IPS DF 6.9 (cell line): ENCODE measurements at regions not wholly inside any gene's neighbourhood (a gene's known extent, or its start where the extent isn't known, plus 50 kb on each side); places are given as distances from the start of the nearest gene placed in this dataset.

Source experiments
- DNase-seq: peaks from one replicate; pipeline ENCODE4 v3.0.0-alpha.2; 2013; ENCODE audit warnings: low read depth, low spot score
- H3K27ac ChIP-seq: one replicate; pipeline ENCODE4 v1.5.1; 2013; ENCODE audit warnings: low read length, control low read depth
- H3K27me3 ChIP-seq: 2 replicates; pipeline ENCODE4 v1.6.1; 2013; ENCODE audit warnings: mild to moderate bottlenecking, low read length; ENCODE audit not compliant: control insufficient read depth, insufficient read depth
- H3K36me3 ChIP-seq: 2 replicates; pipeline ENCODE4 v1.6.1; 2013; ENCODE audit warnings: low read length; ENCODE audit not compliant: control insufficient read depth, insufficient read depth
- H3K4me1 ChIP-seq: 2 replicates; pipeline ENCODE4 v1.6.1; 2013; ENCODE audit warnings: low read length; ENCODE audit not compliant: control insufficient read depth, insufficient read depth
- H3K4me3 ChIP-seq: 2 replicates; pipeline ENCODE4 v1.5.1; 2013; ENCODE audit warnings: mild to moderate bottlenecking, low read length
- H3K9me3 ChIP-seq: 2 replicates; pipeline ENCODE4 v1.6.1; 2013; ENCODE audit warnings: low read length, inconsistent platforms; ENCODE audit not compliant: control insufficient read depth, insufficient read depth
- WGBS: extraction: QIAGEN DNeasy Blood & Tissue Kit; methylation state at CpG from one replicate; pipeline ENCODE4 v1.1.7; 2013; ENCODE audit warnings: mixed read lengths, missing lambda C conversion rate; ENCODE audit not compliant: insufficient read length, insufficient coverage; 5-methylcytosine and 5-hydroxymethylcytosine counted together

DNA sequence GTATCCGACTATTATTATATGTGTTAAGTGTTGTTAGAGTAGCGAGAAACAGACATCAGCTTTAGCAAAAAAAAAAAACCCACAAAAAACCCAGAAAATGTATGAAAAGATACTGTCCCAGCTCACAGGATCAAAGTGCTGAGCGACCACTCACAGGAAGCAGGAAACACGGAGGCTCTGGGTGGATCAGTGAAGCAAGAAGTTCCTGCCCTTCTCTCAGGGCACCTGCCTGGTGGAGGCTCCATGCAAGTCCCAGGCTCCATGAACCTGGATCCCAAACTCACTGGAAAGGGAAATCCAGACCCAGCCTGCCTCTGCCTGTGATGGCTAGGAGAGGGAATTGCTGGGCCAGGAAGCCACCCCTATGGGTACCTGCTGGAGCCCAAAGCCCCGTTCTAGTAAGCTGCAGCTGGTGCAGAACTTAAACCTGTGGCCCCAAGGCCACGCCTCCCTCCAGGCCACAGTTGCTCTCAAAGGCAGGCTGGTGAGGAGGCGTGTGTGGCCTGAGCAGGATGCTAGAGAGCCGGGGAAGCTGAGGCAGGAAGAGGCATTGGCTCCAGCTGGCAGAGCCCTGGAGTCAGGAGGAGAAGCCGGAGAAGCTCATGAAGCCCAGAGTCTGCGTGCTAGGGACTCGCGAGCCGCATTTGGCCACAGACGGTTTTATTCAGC, 63.5 kb upstream of the TAF1B start:
- Histone ChIP-seq H3K27ac (no peak overlapping the region), H3K27me3 (no peaks in the 10 kb centered on the region), H3K36me3 (no peaks in the 10 kb centered on the region), H3K4me1 (no peaks in the 10 kb centered on the region), H3K9me3 (no peaks in the 10 kb centered on the region), H3K4me3 (no peak overlapping the region)
- no CpG with 5 or more reads among the region's 14 CpGs for whole genome bisulfite sequencing
- DNase-seq = no peak

DNA sequence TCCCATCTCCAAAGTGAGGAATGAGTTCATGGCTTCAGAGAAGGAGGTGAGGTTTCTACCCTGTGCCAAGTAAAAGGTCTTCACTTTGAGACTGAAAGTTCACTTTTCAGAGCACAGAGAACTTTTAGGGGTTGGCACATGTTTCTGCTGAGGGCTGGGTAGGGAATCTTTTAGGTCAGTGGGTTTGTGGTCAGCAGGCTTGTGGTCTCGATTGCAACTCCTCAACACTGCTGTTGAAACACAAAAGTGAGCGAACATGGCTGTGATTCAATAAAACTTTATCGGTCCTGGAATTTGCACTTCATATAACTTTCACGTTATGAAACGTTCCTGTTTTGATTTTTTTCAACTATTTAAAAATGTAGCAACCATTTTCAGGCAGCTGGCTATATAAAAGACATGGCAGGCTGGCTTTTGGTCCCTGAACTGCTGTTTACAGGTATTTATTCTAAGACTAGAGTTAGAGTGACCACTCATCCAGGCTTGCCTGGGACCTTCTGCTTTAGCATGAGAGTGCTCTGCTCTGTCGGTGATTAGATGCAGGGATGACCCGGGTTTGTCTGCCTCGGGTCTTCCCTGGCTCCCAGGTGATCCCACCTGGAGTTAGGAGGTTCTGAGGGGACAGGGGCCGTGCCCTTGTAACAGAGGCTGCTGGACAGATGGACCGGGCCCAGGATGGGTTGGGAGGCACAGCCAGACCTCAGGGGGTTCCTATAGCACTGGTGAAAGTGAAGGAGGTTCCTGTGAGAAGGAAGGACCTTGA, 62.7 kb upstream of the TAF1B start:
- Histone ChIP-seq H3K4me1 (no peaks in the 10 kb centered on the region), H3K27me3 (no peaks in the 10 kb centered on the region), H3K27ac (no peak overlapping the region), H3K36me3 (no peaks in the 10 kb centered on the region), H3K9me3 (no peaks in the 10 kb centered on the region), H3K4me3 (no peak overlapping the region)
- no peak for DNase-seq
- WGBS = no CpG with 5 or more reads among the region's 10 CpGs

DNA sequence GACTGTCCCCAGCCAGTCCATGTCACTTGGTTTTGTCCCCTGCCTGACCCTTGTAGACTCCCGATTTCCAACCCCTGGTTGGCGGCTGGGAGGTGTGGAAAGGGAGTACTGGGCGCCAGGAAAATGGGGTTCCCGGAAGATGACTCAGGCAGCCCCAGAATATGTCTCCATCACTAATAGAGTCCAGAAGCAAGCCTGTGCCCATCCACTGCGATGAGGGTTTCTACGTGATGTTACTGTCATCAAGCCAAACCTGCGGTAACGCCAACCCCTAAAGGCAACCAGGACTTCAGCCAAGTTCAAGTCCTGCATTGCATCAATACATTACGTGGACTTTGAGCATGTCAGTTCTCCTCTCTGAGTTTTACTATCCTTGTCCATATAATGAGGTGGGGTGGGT, 62.0 kb upstream of the TAF1B start:
- DNase-seq = no peak
- H3K27me3 ChIP-seq = no peaks in the 10 kb centered on the region
- H3K27ac ChIP-seq = no peak overlapping the region
- no peaks in the 10 kb centered on the region for H3K36me3 ChIP-seq
- no peaks in the 10 kb centered on the region for H3K9me3 ChIP-seq
- no peak overlapping the region for H3K4me3 ChIP-seq
- no CpG with 5 or more reads among the region's 9 CpGs for WGBS
- no peaks in the 10 kb centered on the region for H3K4me1 ChIP-seq

DNA sequence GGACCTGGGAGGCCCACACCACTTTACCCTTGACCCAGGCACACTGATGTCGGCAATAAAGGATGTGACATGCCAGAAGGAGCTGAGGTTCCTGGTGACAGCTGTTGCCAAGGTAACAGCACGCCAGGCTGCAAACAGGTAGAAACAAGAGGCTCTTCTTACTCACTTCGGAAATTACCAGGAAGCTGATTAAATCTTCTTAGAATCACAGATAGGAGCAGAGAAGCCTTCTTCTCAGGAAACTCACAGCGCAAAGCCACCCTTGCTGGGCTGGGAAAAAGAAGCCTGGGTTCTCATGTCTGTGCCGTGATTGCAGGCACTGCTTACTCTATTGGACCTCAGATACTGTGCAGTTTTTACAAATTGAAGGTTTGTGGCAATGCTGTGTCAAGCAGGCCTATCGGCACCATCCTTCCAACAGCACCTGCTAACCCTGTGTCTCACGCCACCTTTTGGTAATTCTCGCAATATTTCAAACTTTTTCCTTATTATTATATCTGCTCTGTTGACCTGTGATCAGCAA, 61.0 kb upstream of the TAF1B start:
- no peaks in the 10 kb centered on the region for H3K36me3 ChIP-seq
- DNase-seq = no peak
- H3K27ac ChIP-seq = no peak overlapping the region
- H3K27me3 ChIP-seq = no peaks in the 10 kb centered on the region
- no peaks in the 10 kb centered on the region for H3K9me3 ChIP-seq
- no peak overlapping the region for H3K4me3 ChIP-seq
- no peaks in the 10 kb centered on the region for H3K4me1 ChIP-seq
- WGBS = no CpG with 5 or more reads among the region's 8 CpGs

DNA sequence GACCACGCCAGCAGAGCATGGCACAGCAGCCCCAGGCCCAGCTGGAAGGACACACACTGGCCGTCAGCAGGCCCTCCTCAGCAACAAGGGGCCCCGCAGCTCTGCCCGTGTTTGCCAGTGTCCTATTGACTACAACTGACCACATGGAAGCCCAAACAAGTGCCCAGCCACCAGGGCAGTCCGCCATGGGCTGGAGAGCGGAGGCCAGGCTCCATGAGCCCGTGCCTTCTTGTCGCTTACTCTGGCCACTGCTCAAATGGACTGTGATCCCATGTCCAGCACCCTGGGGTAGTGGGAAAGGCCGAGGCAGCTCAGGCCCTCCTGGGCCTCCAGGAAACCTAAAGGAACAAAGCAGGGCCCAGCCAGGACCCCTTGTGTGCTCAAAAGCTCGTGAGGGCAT, 53.9 kb upstream of the TAF1B start:
- H3K27ac ChIP-seq = no peak overlapping the region
- WGBS = no CpG with 5 or more reads among the region's 10 CpGs
- no peaks in the 10 kb centered on the region for H3K4me1 ChIP-seq
- H3K36me3 ChIP-seq = no peaks in the 10 kb centered on the region
- H3K9me3 ChIP-seq = no peaks in the 10 kb centered on the region
- no peak overlapping the region for H3K4me3 ChIP-seq
- no peak for DNase-seq
- no peaks in the 10 kb centered on the region for H3K27me3 ChIP-seq

DNA sequence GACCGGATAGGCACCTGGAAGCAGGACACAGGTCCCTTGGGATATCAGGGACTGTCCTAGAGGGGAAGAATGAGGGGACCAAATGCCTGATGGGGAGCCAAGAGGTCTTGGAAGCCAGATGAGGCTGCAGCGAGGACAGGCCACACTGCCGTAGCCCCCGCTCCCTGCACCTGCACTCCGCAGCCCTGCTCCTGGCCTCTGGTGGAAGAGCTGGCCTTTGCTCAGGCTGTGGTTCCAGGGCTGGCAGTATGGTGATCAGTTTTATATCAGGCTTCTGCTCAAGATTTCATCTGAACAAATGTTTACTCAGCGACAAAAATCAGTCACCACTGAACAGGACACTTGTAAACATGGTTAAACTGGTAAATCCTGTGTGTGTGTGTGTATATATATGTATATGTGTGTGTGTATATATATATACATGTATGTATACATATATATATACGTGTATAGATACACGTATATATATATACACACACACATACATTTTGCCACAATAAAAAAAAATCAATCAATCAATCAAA, 52.5 kb upstream of the TAF1B start:
- no CpG with 5 or more reads among the region's 8 CpGs for WGBS

DNA sequence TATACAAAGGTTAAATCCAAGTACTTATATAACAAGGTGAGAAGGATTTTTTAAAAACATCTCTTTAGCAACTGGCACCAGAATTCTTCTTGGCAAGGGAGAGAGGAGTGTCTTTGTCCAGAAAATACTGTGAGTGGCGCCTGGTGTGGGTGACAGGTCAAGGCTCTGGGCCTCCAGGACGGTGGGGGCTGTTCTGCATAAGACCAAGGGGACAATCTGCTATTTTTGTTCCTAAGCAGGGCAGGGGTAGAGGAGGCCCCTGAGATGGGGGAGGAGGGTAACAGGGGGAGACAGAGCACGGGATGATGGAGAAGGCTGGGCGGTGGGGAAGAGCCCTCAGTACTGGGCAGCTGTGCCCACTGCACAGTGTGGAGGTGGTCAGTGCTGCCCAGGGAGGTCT, 51.6 kb upstream of the TAF1B start:
- no peaks in the 10 kb centered on the region for H3K36me3 ChIP-seq
- no peaks in the 10 kb centered on the region for H3K27me3 ChIP-seq
- no peak overlapping the region for H3K27ac ChIP-seq

More for the DNA sequence above, 52.5 kb upstream of the TAF1B start:
- H3K36me3 ChIP-seq = no peaks in the 10 kb centered on the region
- H3K4me1 ChIP-seq = no peaks in the 10 kb centered on the region; the same call in 1 of the 2 replicates
- no peak overlapping the region for H3K27ac ChIP-seq
- DNase-seq = no peak
- H3K27me3 ChIP-seq = no peaks in the 10 kb centered on the region
- no peaks in the 10 kb centered on the region for H3K9me3 ChIP-seq
- no peak overlapping the region for H3K4me3 ChIP-seq

DNA sequence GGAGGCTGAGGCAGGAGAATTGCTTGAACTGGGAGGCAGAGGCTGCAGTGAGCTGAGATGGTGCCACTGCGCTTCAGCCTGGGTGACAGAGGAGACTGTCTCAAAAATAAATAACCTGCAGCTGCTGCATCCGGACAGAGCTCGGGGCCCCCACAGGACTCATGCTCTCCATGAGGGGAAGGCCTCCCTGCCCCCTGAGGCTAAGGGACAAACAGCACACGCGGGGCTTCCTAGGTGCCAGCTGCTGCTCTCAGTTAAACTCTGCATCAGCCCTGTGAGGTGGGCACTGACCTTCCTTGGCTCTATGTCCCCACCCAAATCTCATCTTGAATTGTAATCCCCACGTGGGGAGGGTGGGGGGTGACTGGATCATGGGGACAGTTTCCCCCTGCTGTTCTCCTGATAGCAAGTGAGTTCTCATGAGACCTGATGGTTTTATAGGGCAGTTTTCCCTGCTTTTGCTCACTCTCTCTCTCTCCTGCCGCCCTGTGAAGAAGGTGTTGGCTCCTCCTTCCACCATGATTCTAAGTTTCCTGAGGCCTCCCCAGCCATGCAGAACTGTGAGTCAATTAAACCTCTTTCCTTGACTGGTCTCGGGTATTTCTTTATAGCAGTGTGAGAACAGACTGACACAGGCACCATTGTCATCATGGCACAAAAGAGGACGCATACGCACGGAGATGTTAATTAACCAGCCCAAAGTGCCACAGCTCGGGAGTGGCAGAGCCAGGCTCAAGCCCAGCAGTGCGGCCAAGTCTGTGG, 49.9 kb upstream of the TAF1B start:
- WGBS = no CpG with 5 or more reads among the region's 13 CpGs
- Histone ChIP-seq H3K27me3 (no peaks in the 10 kb centered on the region), H3K4me3 (no peak overlapping the region), H3K4me1 (no peaks in the 10 kb centered on the region; the same call in 1 of the 2 replicates), H3K36me3 (no peaks in the 10 kb centered on the region), H3K9me3 (no peaks in the 10 kb centered on the region), H3K27ac (no peak overlapping the region)
- no peak for DNase-seq

More for the DNA sequence above, 51.6 kb upstream of the TAF1B start:
- DNase-seq = no peak
- H3K4me1 ChIP-seq = no peaks in the 10 kb centered on the region; the same call in 1 of the 2 replicates
- WGBS = no CpG with 5 or more reads among the region's 4 CpGs
- H3K4me3 ChIP-seq = no peak overlapping the region
- no peaks in the 10 kb centered on the region for H3K9me3 ChIP-seq
